K562 (cell line): ENCODE measurements at regions not wholly inside any gene's neighbourhood (a gene's known extent, or its start where the extent isn't known, plus 50 kb on each side); places are given as distances from the start of the nearest gene placed in this dataset.

Experiments
- ATAC-seq: fragments of 200-7000 bp; cut with Tn5 transposase; 3 replicates; pipeline ENCODE4 v1.9.1; 2020; ENCODE audit warnings: moderate library complexity
- BruUV-seq: library from RNA; stranded (reverse); fragments of 400-500 nt; replicated peaks from 2 replicates; lab custom pipeline; 2021; lab: Mats Ljungman, UMichigan
- CTCF ChIA-PET: fragments of 300-600 bp; formaldehyde crosslinking; extraction: SDS; loops from one replicate; lab custom pipeline; 2021; ENCODE audit warnings: low intra/inter-chr PET ratio; lab: Yijun Ruan, JAX
- POLR2A ChIA-PET: fragments of 300-600, 350-650 bp; sonication (Branson Sonifier 250); formaldehyde crosslinking; extraction: SDS; loops from one replicate; lab custom pipeline; 2021; ENCODE audit warnings: antibody characterized with exemption, inconsistent platforms; lab: Yijun Ruan, JAX
- DNase-seq, 4 experiments: peaks; one replicate each; pipeline versions ENCODE4 v3.0.0 to v3.0.0-alpha.2; 2011 to 2018; ENCODE audit warnings: low spot score in 3 of 4, mixed read lengths in 3 of 4; ENCODE audit errors: extremely low read depth in 1 of 4
- FAIRE-seq: peaks from 2 replicates; lab custom pipeline; 2011; peaks lifted over from hg19 to GRCh38; lab: Jason Lieb, UNC
- H2AFZ ChIP-seq: 2 replicates; pipeline ENCODE4 v1.6.0; 2011; ENCODE audit warnings: low read depth, low read length, control low read depth, inconsistent platforms
- H3K27ac ChIP-seq: fragments of 200-600 bp; 3 replicates; pipeline ENCODE4 v1.8.0; 2011; ENCODE audit warnings: low read depth, mild to moderate bottlenecking, control low read depth, inconsistent platforms, low read length, moderate library complexity, mixed read lengths; ENCODE audit errors: extremely low read depth
- H3K27me3 ChIP-seq, 2 experiments: fragments of 300-600 bp in 1 of 2; 2 replicates in 1 of 2; 3 replicates in 1 of 2; pipeline versions ENCODE4 v1.6.0 to v1.8.0; 2011; ENCODE audit warnings: inconsistent platforms in 2 of 2, low read length in 2 of 2, mild to moderate bottlenecking in 1 of 2, mixed read lengths in 1 of 2, moderate library complexity in 1 of 2; ENCODE audit not compliant: control insufficient read depth in 2 of 2, insufficient read depth in 2 of 2
- H3K36me3 ChIP-seq: fragments of 300-600 bp; 3 replicates; pipeline ENCODE4 v1.8.0; 2011; ENCODE audit warnings: mild to moderate bottlenecking, low read length, inconsistent platforms; ENCODE audit not compliant: control insufficient read depth, insufficient read depth
- H3K4me1 ChIP-seq, 2 experiments: fragments of 200-600 bp in 1 of 2; replicated peaks in 1 of 2; 2 replicates in 1 of 2; 3 replicates in 1 of 2; pipeline versions ENCODE4 v1.5.1 to v1.8.0; 2011; ENCODE audit warnings: inconsistent platforms in 2 of 2, low read length in 2 of 2, mild to moderate bottlenecking in 1 of 2, mixed read lengths in 1 of 2, moderate library complexity in 1 of 2; ENCODE audit not compliant: control insufficient read depth in 2 of 2, insufficient read depth in 2 of 2
- H3K4me2 ChIP-seq: 2 replicates; pipeline ENCODE4 v1.6.1; 2011; ENCODE audit warnings: low read length, control low read depth, inconsistent platforms, mixed read lengths; ENCODE audit not compliant: insufficient read depth
- H3K4me3 ChIP-seq: fragments of 200-600 bp; sonication (generic), shearing (Covaris generic); 2 replicates; pipeline ENCODE4 v1.5.1; 2016; ENCODE audit warnings: control low read depth, inconsistent platforms
- H3K79me2 ChIP-seq: fragments of 200-600 bp; 3 replicates; pipeline ENCODE4 v1.8.0; 2011; ENCODE audit warnings: low read length, inconsistent platforms; ENCODE audit not compliant: control insufficient read depth, insufficient read depth
- H3K9ac ChIP-seq, 2 experiments: 2 replicates each; pipeline versions ENCODE4 v1.6.0 to v1.6.1; 2011; ENCODE audit warnings: low read depth in 2 of 2, low read length in 2 of 2, control low read depth in 1 of 2, inconsistent platforms in 1 of 2, mild to moderate bottlenecking in 1 of 2, mixed read lengths in 1 of 2; ENCODE audit not compliant: insufficient read depth in 1 of 2
- H3K9me1 ChIP-seq: one replicate; pipeline ENCODE4 v1.6.0; 2011; ENCODE audit warnings: inconsistent platforms, mild to moderate bottlenecking, low read length, moderate library complexity; ENCODE audit not compliant: control insufficient read depth, insufficient read depth
- H3K9me3 ChIP-seq: replicated peaks from 2 replicates; pipeline ENCODE4 v1.5.1; 2011; ENCODE audit warnings: low read depth, low read length, inconsistent platforms; ENCODE audit not compliant: control insufficient read depth, insufficient read depth
- H4K20me1 ChIP-seq: replicated peaks from 2 replicates; pipeline ENCODE4 v1.6.1; 2011; ENCODE audit warnings: low read length, inconsistent platforms, mixed read lengths; ENCODE audit not compliant: control insufficient read depth, insufficient read depth
- MGA ChIP-seq: fragments of 450-650 bp; IDR thresholded peaks from 2 replicates; pipeline ENCODE4 v1.6.1; 2016; ENCODE audit warnings: mild to moderate bottlenecking, moderate library complexity
- ZNF174 ChIP-seq: fragments of 250-450 bp; sonication (Bioruptor Pico); IDR thresholded peaks from 2 replicates; pipeline ENCODE4 v1.4.0; 2020; ENCODE audit warnings: mild to moderate bottlenecking
- WGBS: fragments of 100-300 bp; shearing (Covaris generic); methylation state at CpG from one replicate; pipeline ENCODE4 v1.1.6; 2016; ENCODE audit warnings: low coverage, mixed read lengths; ENCODE audit not compliant: insufficient coverage; ENCODE audit errors: missing lambda C conversion rate; 5-methylcytosine and 5-hydroxymethylcytosine counted together
- in situ Hi-C: fragments of 300-500 bp; cut with MboI; formaldehyde crosslinking; loops from 4 replicates; pipeline ENCODE4 v1.15.0; 2018; ENCODE audit warnings: inconsistent platforms, mixed read lengths
- intact Hi-C: fragments of 100-400 bp; cut with micrococcal nuclease; formaldehyde crosslinking; loops from 2 replicates; pipeline ENCODE4 v1.14.2; 2022

- in situ Hi-C loops, result no loop called here
Measured at GRCh38 chr16:49103298-49103697, 178.3 kb downstream of the CBLN1 start.

More at GRCh38 chr16:49103298-49103697, 178.3 kb downstream of the CBLN1 start:
- no TSS peak for BruUV-seq
- no peaks in the 10 kb centered on the region for H3K36me3 ChIP-seq
- POLR2A ChIA-PET, result interaction anchor here (0.6 kb wide), 1 partner anchor 71 kb away, joined by 3 read pairs; no protein-coding TSS in a partner anchor
- TF ChIP-seq ZNF174 (no peak), MGA (no peak)
- H3K9me3 ChIP-seq, result no peaks in the 10 kb centered on the region
- 0% methylated on average over 3 of the region's 3 CpGs for WGBS
- H3K4me3 ChIP-seq, result no peak overlapping the region
- H2AFZ ChIP-seq, result no peak overlapping the region
- H4K20me1 ChIP-seq, result no peaks in the 10 kb centered on the region
- no peak overlapping the region for H3K9ac ChIP-seq
- H3K4me2 ChIP-seq, result no peak overlapping the region
- CTCF ChIA-PET, result no interaction called here
- FAIRE-seq (no peak), ATAC-seq (no peak), DNase-seq (no peak)
- H3K27ac ChIP-seq, result no peak overlapping the region
- no peaks in the 10 kb centered on the region for H3K27me3 ChIP-seq
- no peaks in the 10 kb centered on the region for H3K79me2 ChIP-seq
- no peaks in the 10 kb centered on the region for H3K9me1 ChIP-seq
- H3K4me1 ChIP-seq, result no peaks in the 10 kb centered on the region
- intact Hi-C loops, result no loop called here
